ENCODE measurements at regions not wholly inside any gene's neighbourhood (a gene's known extent, or its start where the extent isn't known, plus 50 kb on each side); places are given as distances from the start of the nearest gene placed in this dataset.

DNA sequence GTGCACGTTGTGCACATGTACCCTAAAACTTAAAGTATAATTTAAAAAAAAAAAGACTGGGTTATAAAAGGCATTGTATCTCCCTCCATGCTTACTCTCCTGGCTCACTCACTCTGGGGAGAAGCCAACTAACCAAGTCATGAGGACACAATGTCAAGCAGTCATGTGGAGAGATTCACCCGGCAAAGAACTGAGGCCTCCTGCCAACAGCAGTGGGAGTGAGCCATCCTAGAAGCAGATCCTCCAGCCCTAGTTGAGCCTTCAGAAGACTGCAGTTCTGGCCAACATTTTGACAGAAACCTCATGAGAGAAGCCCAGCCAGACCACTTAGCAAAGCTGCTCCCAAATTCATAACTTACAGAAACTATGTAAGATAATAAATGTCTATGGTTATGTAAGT, 521.7 kb upstream of the FZD8 start:
- TF ChIP-seq CTCF (IDR thresholded peaks at IDR 0.05) = no peak
- TF ChIP-seq POLR2A (IDR thresholded peaks at IDR 0.05) = no peak

Measured in Peyer's patch (tissue), 4 donors.